A673 (cell line): ENCODE measurements at regions not wholly inside any gene's neighbourhood (a gene's known extent, or its start where the extent isn't known, plus 50 kb on each side); places are given as distances from the start of the nearest gene placed in this dataset.

Experiments used
- BruUV-seq: library from RNA; stranded (reverse); fragments of 400-500 nt; replicated peaks from 2 replicates; lab custom pipeline; 2021; lab: Mats Ljungman, UMichigan
- CTCF ChIA-PET: fragments of 300-600 bp; sonication (Branson Sonifier 250); formaldehyde crosslinking; loops from one replicate; lab custom pipeline; 2022; ENCODE audit warnings: antibody characterized with exemption; lab: Charles Lee
- POLR2A ChIA-PET: fragments of 300-600 bp; sonication (Branson Sonifier 250); formaldehyde crosslinking; loops from one replicate; lab custom pipeline; 2022; ENCODE audit warnings: antibody characterized with exemption; ENCODE audit not compliant: low non-redundant PET; lab: Charles Lee
- DNase-seq: peaks from one replicate; pipeline ENCODE4 v3.0.0-alpha.2; 2015; ENCODE audit warnings: low spot score
- H3K27ac ChIP-seq: fragments of 200-600 bp; sonication (generic); 2 replicates; pipeline ENCODE4 v1.5.1; 2016; ENCODE audit warnings: mixed run types, low read depth, mild to moderate bottlenecking, mixed read lengths, antibody characterized with exemption, low read length; ENCODE audit not compliant: poor library complexity, severe bottlenecking
- H3K27me3 ChIP-seq: fragments of 200-600 bp; sonication (generic); replicated peaks from 2 replicates; pipeline ENCODE4 v1.6.1; 2017; ENCODE audit warnings: mixed run types, low read depth, mild to moderate bottlenecking, mixed read lengths, antibody characterized with exemption, low read length; ENCODE audit not compliant: insufficient read depth, poor library complexity
- H3K36me3 ChIP-seq: fragments of 200-600 bp; sonication (generic); 2 replicates; pipeline ENCODE4 v1.6.1; 2016; ENCODE audit warnings: mixed run types, mild to moderate bottlenecking, mixed read lengths, antibody characterized with exemption, low read length; ENCODE audit not compliant: insufficient read depth, poor library complexity, severe bottlenecking
- H3K4me1 ChIP-seq: fragments of 200-600 bp; sonication (generic); 2 replicates; pipeline ENCODE4 v1.6.1; 2017; ENCODE audit warnings: mixed run types, mild to moderate bottlenecking, mixed read lengths, antibody characterized with exemption, low read length; ENCODE audit not compliant: insufficient read depth, poor library complexity, severe bottlenecking
- H3K4me3 ChIP-seq: fragments of 200-600 bp; sonication (generic); 2 replicates; pipeline ENCODE4 v1.5.1; 2016; ENCODE audit warnings: low read depth, mixed run types, mild to moderate bottlenecking, mixed read lengths, low read length; ENCODE audit not compliant: poor library complexity, severe bottlenecking
- H3K9me3 ChIP-seq: fragments of 200-600 bp; sonication (generic); 2 replicates; pipeline ENCODE4 v1.6.1; 2016; ENCODE audit warnings: mixed run types, low read depth, mild to moderate bottlenecking, mixed read lengths, antibody characterized with exemption, low read length; ENCODE audit not compliant: poor library complexity, severe bottlenecking
- EZH2 ChIP-seq: fragments of 200-600 bp; sonication (generic); IDR thresholded peaks from 2 replicates; pipeline ENCODE4 v1.6.1; 2017; ENCODE audit warnings: borderline replicate concordance, low read depth, mild to moderate bottlenecking, mixed read lengths, antibody characterized with exemption, low read length; ENCODE audit not compliant: poor library complexity, severe bottlenecking
- intact Hi-C: fragments of 100-400 bp; cut with micrococcal nuclease; formaldehyde crosslinking; loops from one replicate; pipeline ENCODE4 v1.10.0; 2022; ENCODE audit not compliant: unreplicated experiment
- TF ChIP-seq, protein P1 (sequence below): fragments of 300-800, 200-600 bp; sonication (generic); conservative IDR thresholded peaks from 2 replicates; pipeline ENCODE4 v1.5.1; 2017; ENCODE audit warnings: low read depth, mild to moderate bottlenecking, antibody characterized with exemption, low read length, moderate library complexity, mixed read lengths

DNA sequence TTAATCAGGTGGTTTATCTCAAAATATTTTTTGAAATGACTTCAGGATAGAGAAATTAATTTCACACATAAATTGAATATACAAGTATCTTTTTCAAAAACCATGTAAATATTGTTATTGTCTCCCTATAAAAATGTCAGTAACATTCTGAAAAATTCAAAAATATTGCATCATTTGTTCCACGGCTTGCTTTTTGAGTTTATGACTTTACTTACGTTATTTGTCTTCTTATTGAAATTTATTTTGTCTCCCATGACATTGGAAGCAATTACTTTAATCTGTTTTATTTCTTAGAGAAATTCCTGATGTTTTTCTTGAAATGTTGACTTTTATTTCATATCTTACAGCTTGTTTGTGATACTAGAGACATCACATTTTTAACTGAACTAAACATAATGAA, 56.9 kb upstream of the P2RY1 start:
- Histone ChIP-seq H3K27ac (no peak overlapping the region), H3K27me3 (no peaks in the 10 kb centered on the region), H3K4me1 (peaks cover 22% of the 10 kb centered on the region), H3K36me3 (no peaks in the 10 kb centered on the region), H3K4me3 (no peak overlapping the region), H3K9me3 (no peaks in the 10 kb centered on the region)
- no TSS peak for BruUV-seq
- POLR2A ChIA-PET = no interaction called here
- intact Hi-C loops = no loop called here
- CTCF ChIA-PET = no interaction called here
- DNase-seq = no peak
- TF ChIP-seq, protein P1, sequence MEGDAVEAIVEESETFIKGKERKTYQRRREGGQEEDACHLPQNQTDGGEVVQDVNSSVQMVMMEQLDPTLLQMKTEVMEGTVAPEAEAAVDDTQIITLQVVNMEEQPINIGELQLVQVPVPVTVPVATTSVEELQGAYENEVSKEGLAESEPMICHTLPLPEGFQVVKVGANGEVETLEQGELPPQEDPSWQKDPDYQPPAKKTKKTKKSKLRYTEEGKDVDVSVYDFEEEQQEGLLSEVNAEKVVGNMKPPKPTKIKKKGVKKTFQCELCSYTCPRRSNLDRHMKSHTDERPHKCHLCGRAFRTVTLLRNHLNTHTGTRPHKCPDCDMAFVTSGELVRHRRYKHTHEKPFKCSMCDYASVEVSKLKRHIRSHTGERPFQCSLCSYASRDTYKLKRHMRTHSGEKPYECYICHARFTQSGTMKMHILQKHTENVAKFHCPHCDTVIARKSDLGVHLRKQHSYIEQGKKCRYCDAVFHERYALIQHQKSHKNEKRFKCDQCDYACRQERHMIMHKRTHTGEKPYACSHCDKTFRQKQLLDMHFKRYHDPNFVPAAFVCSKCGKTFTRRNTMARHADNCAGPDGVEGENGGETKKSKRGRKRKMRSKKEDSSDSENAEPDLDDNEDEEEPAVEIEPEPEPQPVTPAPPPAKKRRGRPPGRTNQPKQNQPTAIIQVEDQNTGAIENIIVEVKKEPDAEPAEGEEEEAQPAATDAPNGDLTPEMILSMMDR = no peak
- TF ChIP-seq EZH2 = no peak

DNA sequence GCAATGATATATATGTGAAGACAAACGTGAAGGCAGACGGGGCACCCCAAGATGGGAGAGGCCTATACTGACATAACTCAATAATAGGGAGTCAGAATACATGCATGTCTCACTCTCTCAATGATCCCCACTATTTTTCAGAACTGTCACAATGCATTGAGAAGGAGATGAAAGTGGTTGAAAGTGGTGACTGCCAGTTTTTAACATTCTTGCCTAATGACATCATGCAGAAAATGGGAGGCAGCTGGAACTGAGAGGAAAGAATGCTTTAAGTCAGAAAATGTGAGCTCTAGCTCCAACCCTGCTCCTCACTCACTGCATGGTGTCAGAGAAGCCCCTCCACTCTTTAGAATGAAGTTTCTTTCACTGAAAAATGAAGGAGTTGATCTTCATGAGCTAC, 55.3 kb upstream of the P2RY1 start:
- TF ChIP-seq, protein P1 = no peak
- no peak for TF ChIP-seq EZH2
- no peak overlapping the region for H3K4me3 ChIP-seq
- ChIA-PET POLR2A (interaction anchor here (0.6 kb wide), 1 partner anchor 84 kb away, joined by 3 read pairs; no protein-coding TSS in a partner anchor), CTCF (no interaction called here)
- intact Hi-C loops = no loop called here
- no peaks in the 10 kb centered on the region for H3K9me3 ChIP-seq
- peak; percentile 78 for DNase-seq
- H3K4me1 ChIP-seq = peaks cover 22% of the 10 kb centered on the region
- no peaks in the 10 kb centered on the region for H3K36me3 ChIP-seq
- H3K27ac ChIP-seq = peak overlapping the region; percentile 3
- no peaks in the 10 kb centered on the region for H3K27me3 ChIP-seq
- no TSS peak for BruUV-seq

DNA sequence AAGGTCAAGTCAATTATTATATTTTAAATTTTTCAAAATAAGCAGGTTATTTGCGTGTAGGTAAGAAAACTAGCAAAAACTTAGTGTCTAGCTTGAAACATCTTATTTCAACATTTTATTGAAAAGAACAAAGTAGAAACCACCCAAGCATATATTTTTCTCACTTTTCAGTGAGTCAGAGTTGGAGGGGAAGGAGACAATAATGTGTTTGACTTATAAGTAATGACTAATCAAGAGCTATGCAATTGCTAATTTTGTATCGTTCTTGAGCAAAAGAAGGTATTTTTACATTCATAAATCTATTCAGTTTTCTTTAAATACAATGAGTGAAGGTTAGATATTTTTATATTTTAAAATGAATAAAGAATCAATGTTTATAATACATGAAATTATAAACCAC, 54.4 kb upstream of the P2RY1 start:
- Histone ChIP-seq H3K27me3 (no peaks in the 10 kb centered on the region), H3K4me3 (no peak overlapping the region), H3K27ac (no peak overlapping the region), H3K36me3 (no peaks in the 10 kb centered on the region), H3K9me3 (peaks cover 2% of the 10 kb centered on the region), H3K4me1 (peaks cover 22% of the 10 kb centered on the region)
- BruUV-seq = no TSS peak
- CTCF ChIA-PET = no interaction called here
- DNase-seq = no peak
- intact Hi-C loops = no loop called here
- POLR2A ChIA-PET = no interaction called here
- TF ChIP-seq EZH2 = no peak
- TF ChIP-seq, protein P1 = no peak
